GM18907 (cell line): ENCODE measurements at regions not wholly inside any gene's neighbourhood (a gene's known extent, or its start where the extent isn't known, plus 50 kb on each side); places are given as distances from the start of the nearest gene placed in this dataset.
"Not testable (repeated sequence)": the region's sequence is repeated elsewhere in the genome, so short reads cannot be mapped to it uniquely, and the experiment has no call there.

Experiments used
- ATAC-seq: cut with Tn5 transposase; IDR thresholded peaks from one replicate; pipeline ENCODE4 v1.9.1; 2021; ENCODE audit warnings: mild to moderate bottlenecking, moderate library complexity; ENCODE audit not compliant: unreplicated experiment

DNA sequence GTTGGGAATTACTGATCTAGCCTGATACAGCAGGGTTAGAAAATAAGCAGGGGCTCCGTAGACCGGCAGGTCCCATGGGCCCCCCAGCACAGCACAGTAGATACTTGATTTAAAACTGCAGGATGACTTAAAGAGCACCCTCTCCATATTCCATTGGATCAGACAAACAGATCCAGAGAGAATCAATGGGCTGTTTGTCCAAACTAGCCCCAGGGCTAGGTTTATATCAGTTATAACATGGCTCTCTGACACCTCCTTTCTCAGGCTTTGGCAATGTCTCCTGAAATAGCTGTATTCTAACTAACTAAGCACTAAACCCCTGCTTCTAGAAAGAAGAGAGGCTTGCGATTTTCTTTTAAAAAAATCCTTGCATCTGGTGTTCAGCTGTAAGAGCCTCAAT is 100.4 kb upstream of the GALNT18 start:
- ATAC-seq = no peak

DNA sequence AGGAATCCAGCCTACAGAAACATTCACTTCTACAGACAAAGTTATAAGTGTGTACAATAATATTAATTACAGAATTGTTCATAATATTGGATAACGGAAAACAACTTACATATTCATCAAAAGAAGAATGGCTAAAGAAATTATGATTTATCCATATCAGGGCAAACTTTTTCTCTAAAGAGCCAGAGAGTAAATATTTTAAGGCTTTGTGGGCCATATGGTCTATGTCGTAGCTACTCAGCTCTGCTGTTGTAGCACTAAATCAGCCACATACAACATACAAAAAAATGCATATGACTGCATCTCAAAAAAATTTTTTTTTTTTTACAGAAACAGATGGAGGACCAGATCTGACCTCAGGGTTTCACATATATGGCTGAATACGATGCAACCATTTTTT is 96.7 kb upstream of the GALNT18 start:
- no peak for ATAC-seq

DNA sequence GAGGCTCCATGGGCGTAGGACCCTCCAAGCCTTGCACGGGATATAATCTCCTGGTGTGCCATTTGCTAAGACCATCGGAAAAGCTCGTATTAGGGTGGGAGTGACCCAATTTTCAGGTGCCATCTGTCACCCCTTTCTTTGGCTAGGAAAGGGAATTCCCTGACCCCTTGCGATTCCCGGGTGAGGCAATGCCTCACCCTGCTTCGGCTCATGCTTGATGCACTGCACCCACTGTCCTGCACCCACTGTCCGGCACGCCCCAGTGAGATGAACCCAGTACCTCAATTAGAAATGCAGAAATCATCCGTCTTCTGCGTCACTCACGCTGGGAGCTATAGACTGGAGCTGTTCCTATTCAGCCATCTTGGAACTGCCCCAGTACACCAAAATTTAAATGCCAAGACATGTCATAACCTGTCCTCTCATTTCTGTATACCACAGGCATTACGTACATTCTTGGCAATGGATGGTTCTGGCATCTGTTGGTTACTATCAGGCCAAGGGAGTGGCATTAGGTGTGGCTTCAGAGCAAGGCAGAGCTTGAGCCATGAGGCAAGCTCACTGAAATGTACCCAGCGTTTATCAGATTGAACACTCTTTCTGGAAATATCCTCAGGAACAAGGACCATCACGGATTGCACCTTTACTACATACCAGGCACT is 95.4 kb upstream of the GALNT18 start:
- no peak for ATAC-seq

DNA sequence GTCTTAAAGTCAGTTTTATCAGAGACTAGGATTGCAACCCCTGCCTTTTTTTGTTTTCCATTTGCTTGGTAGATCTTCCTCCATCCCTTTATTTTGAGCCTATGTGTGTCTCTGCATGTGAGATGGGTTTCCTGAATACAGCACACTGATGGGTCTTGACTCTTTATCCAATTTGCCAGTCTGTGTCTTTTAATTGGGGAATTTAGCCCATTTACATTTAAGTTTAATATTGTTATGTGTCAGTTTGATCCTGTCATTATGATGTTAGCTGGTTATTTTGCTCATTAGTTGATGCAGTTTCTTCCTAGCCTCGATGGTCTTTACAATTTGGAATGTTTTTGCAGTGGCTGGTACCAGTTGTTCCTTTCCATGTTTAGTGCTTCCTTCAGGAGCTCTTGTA is 93.3 kb upstream of the GALNT18 start:
- ATAC-seq = not testable (repeated sequence)

DNA sequence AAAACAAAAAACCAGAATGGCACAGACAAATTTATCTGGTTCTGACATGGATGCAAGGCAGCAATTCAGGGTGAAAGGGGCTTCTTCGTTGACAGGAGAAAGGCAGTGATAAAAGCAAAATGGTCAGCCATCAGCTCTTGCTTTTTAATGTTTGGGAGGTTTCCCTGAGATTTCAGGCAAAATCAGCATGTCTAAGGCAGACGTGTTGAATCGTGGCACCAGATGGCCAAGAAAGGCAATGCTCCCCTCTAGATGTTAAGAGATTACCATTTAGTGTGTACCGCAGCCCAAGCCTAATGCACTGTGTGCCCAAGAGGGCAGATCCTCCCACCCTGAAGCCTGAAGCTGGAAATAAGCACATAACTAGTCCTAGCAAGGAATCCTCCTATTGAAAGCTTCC is 88.8 kb upstream of the GALNT18 start:
- ATAC-seq = no peak

DNA sequence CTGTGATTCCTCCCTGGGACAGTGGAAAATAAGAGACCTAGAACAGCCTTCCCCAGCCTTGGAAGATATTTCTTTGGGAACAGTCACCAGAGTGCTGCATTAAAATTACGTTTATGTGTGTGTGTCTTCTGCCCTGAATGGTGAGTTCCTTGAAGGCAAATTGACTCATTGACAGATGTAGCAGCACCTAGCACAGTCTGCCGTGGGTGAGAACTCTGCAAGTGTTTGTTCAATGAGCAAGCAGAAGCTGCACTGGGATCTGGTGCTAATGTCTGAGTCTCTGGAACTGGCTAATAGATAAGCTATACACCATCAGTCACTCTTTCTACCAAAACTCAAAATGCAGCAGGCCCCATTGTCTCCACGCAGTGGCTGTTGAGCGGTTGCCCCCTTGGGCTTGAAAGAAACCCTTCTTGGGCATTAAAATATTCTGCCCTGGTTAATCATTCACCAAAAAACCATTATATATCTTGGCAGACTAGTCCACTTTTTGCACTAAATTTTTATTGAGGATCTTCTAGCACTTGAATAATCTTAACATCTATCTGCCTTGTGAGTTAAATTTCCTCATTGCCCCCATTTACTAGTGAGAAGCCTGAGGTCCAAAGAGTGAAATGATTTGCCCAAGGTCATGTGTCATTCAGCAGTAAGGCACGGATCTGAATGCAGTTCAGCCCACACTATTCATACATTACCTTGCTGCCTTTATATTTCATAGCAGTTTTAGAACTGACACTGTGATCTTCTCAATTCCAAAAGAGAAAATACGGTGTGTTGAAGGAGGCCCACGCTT is 87.8 kb upstream of the GALNT18 start:
- no peak for ATAC-seq

DNA sequence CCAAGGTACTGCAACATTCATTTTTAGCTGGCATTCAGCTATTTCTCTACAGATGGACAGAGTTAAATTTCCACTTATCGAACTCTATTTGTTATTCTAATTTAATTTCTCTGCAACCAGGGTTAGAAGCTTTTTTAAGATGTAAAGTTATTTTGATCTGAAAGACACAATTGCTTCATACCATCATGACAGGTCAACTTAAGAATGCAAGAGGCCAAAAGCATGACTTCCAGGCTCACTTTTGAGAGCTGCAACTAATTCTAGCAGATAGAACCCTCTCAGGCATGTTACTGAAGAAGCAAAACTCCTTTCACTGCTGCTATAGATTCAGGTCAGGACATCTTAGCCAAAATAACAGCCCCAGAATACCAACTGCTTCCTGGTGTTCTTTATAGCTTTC is 86.5 kb upstream of the GALNT18 start:
- no peak for ATAC-seq

DNA sequence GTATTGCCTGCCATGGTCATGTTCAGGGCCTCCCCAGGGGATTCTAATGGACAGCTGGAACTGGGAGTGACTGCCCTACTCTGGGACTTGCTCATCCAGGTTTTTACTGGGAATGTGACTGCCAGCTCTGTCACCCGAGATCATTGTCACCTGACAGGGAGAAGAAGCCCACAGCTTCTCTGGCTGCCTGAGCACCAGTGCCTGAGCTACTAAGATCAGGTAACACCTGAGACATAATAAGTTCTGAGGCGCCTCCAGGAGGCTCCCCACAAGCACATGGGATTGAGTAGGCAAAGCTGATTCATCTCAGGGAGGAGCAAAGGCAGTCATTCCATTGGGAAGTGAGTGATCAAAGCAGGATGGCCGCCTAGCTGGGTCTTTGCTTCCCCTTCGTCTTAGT is 84.2 kb upstream of the GALNT18 start:
- ATAC-seq = no peak

DNA sequence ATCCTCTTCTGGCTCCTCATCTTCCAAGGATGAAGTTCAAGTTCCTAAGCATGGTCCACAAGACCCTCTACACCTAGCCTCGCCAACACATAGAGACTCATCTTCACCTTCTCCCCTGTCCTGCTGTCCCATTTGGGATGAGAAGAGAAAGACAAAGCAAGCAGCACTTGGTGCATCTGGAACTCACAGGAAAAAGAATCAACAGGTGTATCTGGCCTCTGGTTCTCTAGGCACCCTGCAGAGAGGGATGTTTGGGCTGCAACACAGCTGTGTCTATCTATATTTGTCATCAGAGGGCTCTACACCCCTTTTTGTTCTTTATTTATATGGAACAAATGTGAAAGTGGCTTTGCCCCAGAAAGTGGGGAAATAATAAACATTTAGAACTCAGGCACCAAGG is 82.1 kb upstream of the GALNT18 start:
- ATAC-seq = no peak

DNA sequence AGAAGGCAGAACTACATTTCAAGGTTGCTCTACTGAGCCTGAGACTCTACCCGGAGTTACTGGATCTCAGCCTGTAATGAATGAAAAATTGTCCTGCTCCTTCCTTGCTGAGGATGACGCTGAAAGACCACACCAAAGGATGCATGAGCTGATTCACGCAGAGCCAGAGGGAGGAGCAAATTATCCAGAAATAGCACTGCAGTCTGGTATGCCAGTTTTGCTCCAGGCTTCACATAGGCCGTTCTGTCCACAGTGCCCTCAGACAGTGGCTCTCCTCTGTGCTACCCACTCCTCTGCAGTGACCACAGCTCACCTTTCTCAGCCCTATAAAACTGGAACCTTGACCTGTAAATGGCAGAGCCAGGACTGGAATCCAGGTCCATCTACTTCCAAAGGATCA is 79.3 kb upstream of the GALNT18 start:
- no peak for ATAC-seq

DNA sequence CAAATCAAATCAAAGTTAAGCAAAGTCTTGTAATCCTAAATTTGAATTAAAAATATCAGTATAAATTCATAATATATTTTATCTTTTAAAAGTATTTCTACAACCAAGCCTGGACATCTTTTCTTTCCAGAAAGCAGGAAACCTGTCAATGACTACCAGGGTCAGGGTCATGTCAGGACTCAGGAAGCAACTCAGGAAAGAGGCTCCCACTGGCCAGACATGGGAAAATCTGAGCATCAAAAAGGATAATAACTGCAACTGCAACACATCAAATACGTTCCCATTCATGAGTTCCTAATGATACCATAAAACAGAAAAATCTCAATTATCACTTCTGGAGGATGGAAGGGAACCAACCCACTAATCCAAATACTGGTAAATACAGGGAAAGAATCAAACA is 76.0 kb upstream of the GALNT18 start:
- no peak for ATAC-seq

DNA sequence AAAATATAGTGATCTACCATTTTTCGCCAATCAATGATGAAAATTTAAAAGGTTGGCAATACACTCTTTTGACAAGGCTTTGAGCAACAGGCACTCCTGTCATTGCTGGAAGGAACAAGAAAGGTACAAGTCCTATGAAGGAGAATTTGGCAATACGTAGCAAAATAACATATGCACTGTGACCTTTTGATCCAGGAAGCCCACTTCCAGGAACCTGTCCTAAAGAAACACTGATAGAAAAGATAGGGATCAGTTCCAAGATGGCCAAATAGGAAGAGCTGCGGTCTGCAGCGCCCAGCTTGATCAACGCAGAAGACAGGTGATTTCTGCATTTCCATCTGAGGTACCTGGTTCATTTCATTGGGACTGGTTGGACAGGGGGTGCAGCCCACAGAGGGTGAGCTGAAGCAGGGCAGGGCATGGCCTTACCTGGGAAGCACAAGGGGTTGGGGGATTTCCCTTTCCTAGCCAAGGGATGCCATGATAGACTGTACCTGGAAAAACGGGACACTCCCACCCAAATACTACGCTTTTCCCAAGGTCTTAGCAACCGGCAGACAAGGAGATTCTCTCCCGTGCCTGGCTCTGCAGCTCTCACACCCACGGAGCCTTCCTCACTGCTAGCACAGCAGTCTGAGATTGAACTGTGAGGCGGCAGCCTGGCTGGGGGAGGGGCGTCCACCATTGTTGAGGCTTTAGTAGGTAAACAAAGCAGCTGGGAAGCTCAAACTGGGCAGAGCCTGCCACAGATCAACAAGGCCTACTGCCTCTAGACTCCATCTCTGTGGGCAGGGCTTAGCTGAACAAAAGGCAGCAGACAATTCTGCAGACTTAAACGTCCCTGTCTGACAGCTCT is 69.7 kb upstream of the GALNT18 start:
- ATAC-seq = no peak

DNA sequence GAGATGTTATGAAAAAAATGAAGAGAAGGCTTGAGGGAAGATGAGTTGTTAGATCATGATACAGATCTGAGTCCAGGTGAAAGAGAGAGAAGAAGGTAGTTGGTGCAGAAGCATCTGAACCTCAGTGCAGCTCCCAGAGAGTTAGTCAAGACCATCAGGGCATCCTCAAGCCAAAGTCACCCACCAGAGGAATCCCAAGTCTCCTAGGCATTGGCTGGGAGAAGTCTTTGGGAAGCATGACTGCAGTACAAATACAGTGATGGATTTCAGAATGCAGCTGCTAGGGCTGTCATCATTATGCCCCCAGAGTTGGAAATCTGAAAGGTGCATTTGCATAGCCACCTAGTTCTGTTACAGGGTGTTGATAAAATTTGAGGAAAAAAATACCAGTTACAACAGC is 59.7 kb upstream of the GALNT18 start:
- ATAC-seq = no peak

DNA sequence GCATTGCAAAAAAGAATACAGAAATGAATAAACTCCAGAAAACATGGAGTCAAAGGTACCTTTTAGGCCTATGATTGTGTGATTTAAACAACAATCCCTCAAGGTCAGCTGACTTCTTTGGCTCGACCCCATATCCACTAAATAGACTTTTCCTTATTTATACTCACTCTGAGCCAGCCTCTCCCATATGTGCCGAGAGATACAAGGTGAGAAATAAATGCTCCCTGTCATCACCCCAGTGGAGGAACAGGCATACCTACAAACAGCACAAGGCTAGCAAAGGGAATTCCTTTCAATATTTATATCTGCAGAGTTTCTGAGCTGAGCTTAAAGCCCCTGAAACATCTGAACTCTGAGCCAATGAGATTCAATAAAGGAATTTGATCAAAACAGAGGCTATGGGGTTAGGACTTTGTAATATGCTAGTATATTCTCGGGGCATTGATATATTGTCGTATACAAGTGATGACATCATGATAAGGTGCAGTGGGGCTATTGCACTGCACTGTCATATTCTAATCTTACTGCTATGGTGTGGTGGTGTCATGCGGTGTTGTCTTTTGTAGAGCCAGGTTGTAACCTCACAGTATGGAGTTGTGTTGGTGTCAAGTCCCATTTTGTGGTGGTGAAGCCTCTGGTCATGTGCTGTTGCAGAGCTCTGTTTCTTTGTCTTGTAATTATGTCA is 56.0 kb upstream of the GALNT18 start:
- no peak for ATAC-seq

DNA sequence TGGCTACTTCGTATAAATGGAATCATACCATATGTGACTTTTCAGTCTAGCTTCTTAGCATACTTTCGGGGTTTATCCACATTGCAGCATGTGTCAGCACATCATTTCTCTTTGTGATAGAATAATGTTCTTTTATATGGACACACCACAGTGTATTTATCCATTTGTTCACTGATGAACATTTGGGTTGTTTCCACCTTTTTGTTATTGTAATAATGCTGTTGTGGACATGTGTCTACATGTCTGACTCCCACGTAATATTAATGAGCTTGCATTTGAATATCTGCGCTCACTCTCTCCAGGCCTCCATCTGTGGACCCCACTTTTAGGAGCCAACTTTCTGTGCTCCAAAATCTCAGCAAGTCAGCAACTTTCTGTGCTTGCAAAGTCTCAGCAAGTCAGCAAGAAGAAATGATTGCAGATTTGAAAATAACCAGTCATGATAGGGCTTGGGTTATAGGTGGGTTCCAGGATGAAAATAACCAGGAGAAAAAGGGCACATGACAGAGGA is 53.9 kb upstream of the GALNT18 start:
- ATAC-seq = no peak

DNA sequence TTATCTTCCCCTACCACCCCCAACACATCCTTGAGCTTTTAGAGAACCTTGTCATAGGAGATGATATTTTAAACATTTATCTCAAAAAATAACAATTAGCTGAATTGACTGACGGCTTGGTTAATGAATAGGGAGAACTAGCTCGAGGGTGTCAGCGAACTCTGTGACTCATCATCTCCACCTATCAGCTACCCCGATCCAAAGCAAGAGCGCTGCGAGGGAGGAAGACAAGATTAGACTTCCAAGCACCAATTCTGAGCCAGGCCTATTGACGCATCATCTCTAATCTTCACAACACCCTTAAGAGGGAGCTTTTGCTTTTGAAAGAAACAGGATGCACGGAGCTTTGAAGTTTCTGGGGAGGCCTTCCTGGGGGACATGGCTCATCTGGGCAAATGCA is 51.0 kb upstream of the GALNT18 start:
- no peak for ATAC-seq

DNA sequence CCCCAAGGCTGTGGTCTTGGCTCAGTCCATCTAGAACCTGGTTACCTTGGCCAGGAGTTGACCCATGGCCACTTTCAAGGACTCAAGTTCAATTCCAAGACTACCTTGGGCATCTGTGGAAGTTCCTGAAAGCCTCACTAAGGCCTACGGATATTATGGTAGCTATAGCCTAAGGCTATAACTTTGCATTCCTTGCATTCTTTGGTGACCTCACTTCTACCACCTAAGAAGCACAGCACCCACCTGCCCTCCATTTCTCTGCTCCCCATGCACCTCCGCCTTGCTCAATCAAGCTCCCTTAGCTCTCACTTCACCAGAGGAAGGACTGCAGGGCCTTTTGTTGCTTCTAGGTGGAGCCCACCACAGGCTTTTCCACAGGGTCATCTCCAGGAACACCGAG is 50.3 kb upstream of the GALNT18 start:
- no peak for ATAC-seq
